Prostate gland (tissue), 2 donors: ENCODE measurements at regions not wholly inside any gene's neighbourhood (a gene's known extent, or its start where the extent isn't known, plus 50 kb on each side); places are given as distances from the start of the nearest gene placed in this dataset.

Experiments
- CTCF ChIP-seq, 4 experiments: fragments of 200-600 bp in 2 of 4; fragments of 450-650 bp in 2 of 4; sonication (generic) in 2 of 4; IDR thresholded peaks; 1 replicate in 3 of 4; 2 replicates in 1 of 4; pipeline ENCODE4 v1.5.1; 2016 to 2019; ENCODE audit warnings: antibody characterized with exemption in 4 of 4, mild to moderate bottlenecking in 2 of 4, moderate library complexity in 2 of 4
- POLR2A ChIP-seq: fragments of 450-650 bp; IDR thresholded peaks from one replicate; pipeline ENCODE4 v1.6.1; 2016; ENCODE audit warnings: antibody characterized with exemption, mild to moderate bottlenecking
- POLR2AphosphoS5 ChIP-seq: sonication (generic); formaldehyde crosslinking; IDR thresholded peaks from one replicate; pipeline ENCODE4 v1.6.1; 2017; ENCODE audit warnings: antibody characterized with exemption

GRCh38 chr13:103996733-103997132, 930.5 kb upstream of the SLC10A2 start:
- TF ChIP-seq CTCF (IDR thresholded peaks at IDR 0.05), result no peak
- no peak for TF ChIP-seq POLR2AphosphoS5
- TF ChIP-seq POLR2A, result no peak
